NB4 (cell line): ENCODE measurements at regions not wholly inside any gene's neighbourhood (a gene's known extent, or its start where the extent isn't known, plus 50 kb on each side); places are given as distances from the start of the nearest gene placed in this dataset.

Experiments used
- POLR2A ChIP-seq: IDR thresholded peaks from 2 replicates; pipeline ENCODE4 v1.6.1; 2011; ENCODE audit warnings: mild to moderate bottlenecking; ENCODE audit not compliant: insufficient read length; ENCODE audit errors: extremely low read depth
- TF ChIP-seq, protein P1 (sequence below): IDR thresholded peaks from one replicate; pipeline ENCODE4 v1.5.1; 2012; ENCODE audit warnings: low read depth, low read length
- TF ChIP-seq, protein P2 (sequence below): IDR thresholded peaks from 2 replicates; pipeline ENCODE4 v1.6.1; 2011; ENCODE audit warnings: low read depth, low read length

DNA sequence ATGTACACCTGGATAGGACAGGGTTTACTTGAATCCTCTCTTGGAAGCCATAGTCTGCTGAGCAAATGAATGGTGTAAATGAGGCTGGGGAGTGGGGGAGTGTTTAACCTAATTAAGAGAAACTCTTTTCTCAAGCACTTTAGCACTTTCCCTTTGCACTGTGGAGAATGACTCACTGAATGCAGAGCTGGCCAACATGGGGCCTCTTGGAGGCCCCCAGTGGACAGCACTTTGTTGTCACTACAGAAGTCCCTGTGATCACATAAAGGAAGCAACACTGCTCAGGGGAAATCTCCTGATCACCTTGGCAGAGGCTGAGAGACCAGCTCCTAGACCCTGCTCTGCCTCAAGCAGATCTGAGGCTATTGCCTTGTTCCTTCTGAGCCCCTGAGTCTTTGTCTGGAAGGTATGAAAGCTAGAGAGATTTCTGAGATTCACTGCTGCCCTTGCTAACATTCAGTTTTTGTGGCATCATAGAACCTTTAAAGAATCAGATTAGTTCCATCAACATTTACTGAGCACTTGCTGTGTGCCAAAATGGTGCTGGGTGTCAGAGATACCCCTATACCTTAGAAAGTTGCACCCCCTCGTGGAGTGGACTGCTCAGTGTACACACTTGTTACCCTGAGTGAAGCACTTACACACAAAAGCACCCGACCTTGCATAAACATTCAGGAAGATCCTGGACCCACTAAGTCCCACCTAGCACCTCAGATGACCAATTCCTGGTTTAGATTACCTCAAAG is 230.1 kb upstream of the CCL2 start:
- TF ChIP-seq, protein P1, sequence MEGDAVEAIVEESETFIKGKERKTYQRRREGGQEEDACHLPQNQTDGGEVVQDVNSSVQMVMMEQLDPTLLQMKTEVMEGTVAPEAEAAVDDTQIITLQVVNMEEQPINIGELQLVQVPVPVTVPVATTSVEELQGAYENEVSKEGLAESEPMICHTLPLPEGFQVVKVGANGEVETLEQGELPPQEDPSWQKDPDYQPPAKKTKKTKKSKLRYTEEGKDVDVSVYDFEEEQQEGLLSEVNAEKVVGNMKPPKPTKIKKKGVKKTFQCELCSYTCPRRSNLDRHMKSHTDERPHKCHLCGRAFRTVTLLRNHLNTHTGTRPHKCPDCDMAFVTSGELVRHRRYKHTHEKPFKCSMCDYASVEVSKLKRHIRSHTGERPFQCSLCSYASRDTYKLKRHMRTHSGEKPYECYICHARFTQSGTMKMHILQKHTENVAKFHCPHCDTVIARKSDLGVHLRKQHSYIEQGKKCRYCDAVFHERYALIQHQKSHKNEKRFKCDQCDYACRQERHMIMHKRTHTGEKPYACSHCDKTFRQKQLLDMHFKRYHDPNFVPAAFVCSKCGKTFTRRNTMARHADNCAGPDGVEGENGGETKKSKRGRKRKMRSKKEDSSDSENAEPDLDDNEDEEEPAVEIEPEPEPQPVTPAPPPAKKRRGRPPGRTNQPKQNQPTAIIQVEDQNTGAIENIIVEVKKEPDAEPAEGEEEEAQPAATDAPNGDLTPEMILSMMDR = no peak
- no peak for TF ChIP-seq POLR2A
- TF ChIP-seq, protein P2, sequence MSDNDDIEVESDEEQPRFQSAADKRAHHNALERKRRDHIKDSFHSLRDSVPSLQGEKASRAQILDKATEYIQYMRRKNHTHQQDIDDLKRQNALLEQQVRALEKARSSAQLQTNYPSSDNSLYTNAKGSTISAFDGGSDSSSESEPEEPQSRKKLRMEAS = no peak
